ENCODE measurements at regions not wholly inside any gene's neighbourhood (a gene's known extent, or its start where the extent isn't known, plus 50 kb on each side); places are given as distances from the start of the nearest gene placed in this dataset.

GRCh38 chr9:89916001-89916597 is 311.3 kb downstream of the GADD45G start:
- TF ChIP-seq POLR2AphosphoS5 (IDR thresholded peaks at IDR 0.05; ENCODE audit: borderline replicate concordance, low read depth, low read length) (no peak), EZH2 (IDR thresholded peaks at IDR 0.05) (no peak)
